Pancreas (tissue), 10 donors: ENCODE measurements at regions not wholly inside any gene's neighbourhood (a gene's known extent, or its start where the extent isn't known, plus 50 kb on each side); places are given as distances from the start of the nearest gene placed in this dataset.

ENCODE experiments used
- ATAC-seq, 4 donors: fragments of 200-7000 bp; cut with Tn5 transposase; one replicate each; pipeline versions ENCODE4 v1.8.0 to v1.9.1; 2020; ENCODE audit warnings: mild to moderate bottlenecking in 4 of 4, moderate library complexity in 4 of 4
- DNase-seq, 6 donors: peaks; one replicate each; pipeline ENCODE4 v3.0.0-alpha.2; 2020
- FAIRE-seq: peaks from 2 replicates; lab custom pipeline; 2012; peaks lifted over from hg19 to GRCh38; lab: Jason Lieb, UNC
- H3K27ac ChIP-seq, 4 donors: fragments of 200-600 bp; sonication (generic); 1 replicate in 3 of 4; 2 replicates in 1 of 4; pipeline versions ENCODE4 v1.5.0 to v1.8.0; 2020
- H3K27me3 ChIP-seq, 4 donors: fragments of 200-600 bp; one replicate each; pipeline ENCODE4 v1.8.0; 2021
- H3K36me3 ChIP-seq, 3 donors: fragments of 200-600 bp; sonication (generic) in 1 of 3; one replicate each; pipeline versions ENCODE4 v1.5.0 to v1.8.0; 2020 to 2021
- H3K4me1 ChIP-seq, 3 donors: fragments of 200-600 bp; one replicate each; pipeline ENCODE4 v1.8.0; 2021
- H3K4me3 ChIP-seq, 4 donors: fragments of 200-600 bp; sonication (generic) in 2 of 4; one replicate each; pipeline versions ENCODE4 v1.5.0 to v1.8.0; 2020 to 2021
- H3K9me3 ChIP-seq, 4 donors: fragments of 200-600 bp; one replicate each; pipeline ENCODE4 v1.8.0; 2021
- CTCF ChIP-seq, 4 donors: fragments of 200-600 bp; sonication (generic) in 3 of 4; IDR thresholded peaks; one replicate each; pipeline versions ENCODE4 v1.5.0 to v1.8.0; 2021; ENCODE audit warnings: antibody characterized with exemption in 4 of 4
- WGBS, 2 donors: extraction: QIAGEN DNeasy Blood & Tissue Kit; methylation state at CpG; one replicate each; pipeline ENCODE4 v1.1.7; 2013; 5-methylcytosine and 5-hydroxymethylcytosine counted together
- intact Hi-C, 3 donors: fragments of 100-400 bp; cut with DNase I; formaldehyde crosslinking; loops; one replicate each; pipeline versions ENCODE4 v1.11.1 to v1.14.2; 2022
- donor health status: healthy with polysubstance abuse.
- donor health status: DM: no; HTN: no; CAD: no; lungs with moderate emphysema.
- donor health status: DM: no; HTN: no; CAD: no.
- donor health status: control.
- donor health status: control.
- donor health status: Bipolar disorder and iron deficiency.
- donor health status: DM: yes; HTN: yes; CAD: no.
- donor health status: DM: no; HTN: no; CAD: no.
- donor health status: DM: no; HTN: no; CAD: no.
- donor health status: DM: yes; HTN: yes; CAD: no.

- H3K9me3 ChIP-seq: no peaks in the 10 kb centered on the region
- no peak overlapping the region for H3K27ac ChIP-seq
- DNase-seq (peak in 1 of 6 donors; percentile 8), FAIRE-seq (no peak), ATAC-seq (peak in 3 of 4 donors; percentile 56 to 66 (median 58))
- no peak overlapping the region for H3K4me3 ChIP-seq
- no peaks in the 10 kb centered on the region for H3K36me3 ChIP-seq
- WGBS, 2 donors: 11 to 19% methylated on average over 3 of the region's 3 CpGs
- H3K27me3 ChIP-seq: no peaks in the 10 kb centered on the region
- intact Hi-C loops: no loop called here
- no peaks in the 10 kb centered on the region for H3K4me1 ChIP-seq
- TF ChIP-seq CTCF (IDR thresholded peaks at IDR 0.05): no peak
These were observed 651.8 kb upstream of the GOT2 start for GRCh38 chr16:59385959-59386358.

- TF ChIP-seq CTCF (IDR thresholded peaks at IDR 0.05): no peak
- H3K4me1 ChIP-seq: no peaks in the 10 kb centered on the region
- no peaks in the 10 kb centered on the region for H3K9me3 ChIP-seq
These were observed 651.4 kb upstream of the GOT2 start for GRCh38 chr16:59385491-59385890.

GRCh38 chr16:59373632-59374031, 639.5 kb upstream of the GOT2 start:
- ATAC-seq (no peak), FAIRE-seq (no peak), DNase-seq (no peak)
- no peaks in the 10 kb centered on the region for H3K4me1 ChIP-seq
- no peak overlapping the region for H3K4me3 ChIP-seq
- no peaks in the 10 kb centered on the region for H3K36me3 ChIP-seq
- no peaks in the 10 kb centered on the region for H3K27me3 ChIP-seq
- TF ChIP-seq CTCF (IDR thresholded peaks at IDR 0.05): no peak
- no peaks in the 10 kb centered on the region for H3K9me3 ChIP-seq
- no peak overlapping the region for H3K27ac ChIP-seq
- intact Hi-C loops: no loop called here

More at GRCh38 chr16:59385491-59385890, 651.4 kb upstream of the GOT2 start:
- Histone ChIP-seq H3K27ac (no peak overlapping the region), H3K36me3 (no peaks in the 10 kb centered on the region), H3K4me3 (no peak overlapping the region), H3K27me3 (no peaks in the 10 kb centered on the region)
- DNase-seq (no peak), FAIRE-seq (no peak), ATAC-seq (no peak)
- intact Hi-C loops: no loop called here
- 40 to 59% methylated on average over 3 of the region's 3 CpGs for WGBS, 2 donors

GRCh38 chr16:59370717-59371116, 636.6 kb upstream of the GOT2 start:
- intact Hi-C loops: no loop called here
- WGBS, 2 donors: 12 to 15% methylated on average over 4 of the region's 4 CpGs
- Histone ChIP-seq H3K4me3 (no peak overlapping the region), H3K36me3 (no peaks in the 10 kb centered on the region), H3K27me3 (no peaks in the 10 kb centered on the region), H3K4me1 (no peaks in the 10 kb centered on the region), H3K9me3 (no peaks in the 10 kb centered on the region), H3K27ac (no peak overlapping the region)
- TF ChIP-seq CTCF (IDR thresholded peaks at IDR 0.05): no peak
- ATAC-seq: no peak
- no peak for FAIRE-seq
- no peak for DNase-seq

- Histone ChIP-seq H3K27ac (no peak overlapping the region), H3K36me3 (no peaks in the 10 kb centered on the region), H3K27me3 (no peaks in the 10 kb centered on the region), H3K4me1 (no peaks in the 10 kb centered on the region), H3K9me3 (no peaks in the 10 kb centered on the region), H3K4me3 (no peak overlapping the region)
- no peak for DNase-seq
- TF ChIP-seq CTCF (IDR thresholded peaks at IDR 0.05): no peak
- intact Hi-C loops: no loop called here
- no peak for FAIRE-seq
- WGBS, 2 donors: 39 to 48% methylated on average over 5 of the region's 5 CpGs
- no peak for ATAC-seq
These were observed 635.4 kb upstream of the GOT2 start for GRCh38 chr16:59369523-59369922.
